OCI-LY1 (cell line): ENCODE measurements at regions not wholly inside any gene's neighbourhood (a gene's known extent, or its start where the extent isn't known, plus 50 kb on each side); places are given as distances from the start of the nearest gene placed in this dataset.

Experiments
- CTCF ChIP-seq: fragments of 200-600 bp; sonication (generic), shearing (Covaris generic); IDR thresholded peaks from 2 replicates; pipeline ENCODE4 v1.5.1; 2017; ENCODE audit warnings: mild to moderate bottlenecking, antibody characterized with exemption, low read length, moderate library complexity, mixed read lengths
- EZH2 ChIP-seq: fragments of 200-600 bp; sonication (generic), shearing (Covaris generic); IDR thresholded peaks from 2 replicates; pipeline ENCODE4 v1.8.0; 2017; ENCODE audit warnings: borderline replicate concordance, mixed run types, mild to moderate bottlenecking, antibody characterized with exemption, low read length, moderate library complexity, mixed read lengths

- TF ChIP-seq CTCF (no peak), EZH2 (no peak)
Observed at GRCh38 chr14:22264759-22265158, 324.3 kb downstream of the DAD1 start.
